CD4-positive, alpha-beta T cell treated with Interleukin-15 for 1 hour (primary cell): ENCODE measurements at regions not wholly inside any gene's neighbourhood (a gene's known extent, or its start where the extent isn't known, plus 50 kb on each side); places are given as distances from the start of the nearest gene placed in this dataset.

Experiments used
- DNase-seq: peaks from one replicate; pipeline ENCODE4 v3.0.0-alpha.2; 2020

DNA sequence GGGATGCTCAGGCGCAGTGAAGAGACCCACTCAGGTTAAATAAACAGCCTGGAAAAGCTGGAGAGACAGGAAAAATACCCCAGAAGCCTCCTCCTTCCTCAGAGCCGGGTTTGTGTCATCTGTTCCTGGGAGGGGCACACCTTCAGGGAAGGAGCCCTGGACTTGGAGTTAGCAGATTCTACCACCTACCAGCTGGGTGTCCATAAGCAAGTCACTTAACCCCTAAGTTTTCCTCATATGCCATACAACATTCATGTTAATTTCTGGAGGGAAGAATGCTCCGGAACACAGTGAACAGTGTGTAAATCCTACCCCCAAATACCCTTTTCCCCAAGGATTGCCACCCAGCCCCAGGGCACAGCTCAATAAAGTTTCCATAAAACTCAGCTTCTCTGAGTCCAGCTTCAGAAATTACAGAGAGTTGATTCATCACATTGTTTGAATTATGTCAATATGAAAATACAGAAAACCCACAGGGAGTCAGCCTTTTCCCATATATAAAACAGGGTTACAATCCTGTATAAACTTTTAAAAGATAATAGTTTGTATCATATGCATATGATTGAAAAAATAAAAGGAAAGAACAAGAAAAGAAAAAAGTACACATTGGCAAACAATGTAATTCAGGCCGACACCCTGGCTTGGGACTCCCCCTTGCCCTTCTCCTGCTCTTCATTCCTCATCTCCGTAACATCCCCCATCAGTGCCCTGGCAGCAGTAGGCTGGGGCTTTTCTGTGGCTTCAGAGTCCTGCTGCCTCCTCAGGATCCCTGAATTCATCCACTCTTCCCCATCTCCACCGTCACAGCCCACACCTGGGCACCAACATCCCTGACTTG is 291.8 kb upstream of the USP24 start:
- DNase-seq: no peak

DNA sequence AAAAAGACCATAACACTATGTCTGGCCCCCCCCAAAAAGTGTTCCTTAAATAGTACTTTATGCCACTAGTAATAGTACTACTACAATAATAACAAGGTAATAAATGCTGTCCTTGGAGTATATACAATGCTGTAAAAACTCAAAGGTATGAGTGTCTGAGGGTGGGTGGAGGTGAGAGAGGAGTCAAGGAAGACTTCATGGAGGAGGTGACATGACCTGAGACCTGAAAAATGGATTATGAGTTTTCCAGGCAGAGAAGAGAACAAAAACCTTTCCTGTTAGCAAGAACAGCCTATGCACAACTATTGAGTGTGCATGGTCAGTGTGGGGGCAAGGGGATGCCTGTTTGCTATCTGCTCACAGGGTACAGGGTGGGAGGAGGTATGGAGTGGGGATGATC is 290.2 kb upstream of the USP24 start:
- DNase-seq: no peak

GRCh38 chr1:55504306-55504731 is 289.2 kb upstream of the USP24 start:
- no peak for DNase-seq

DNA sequence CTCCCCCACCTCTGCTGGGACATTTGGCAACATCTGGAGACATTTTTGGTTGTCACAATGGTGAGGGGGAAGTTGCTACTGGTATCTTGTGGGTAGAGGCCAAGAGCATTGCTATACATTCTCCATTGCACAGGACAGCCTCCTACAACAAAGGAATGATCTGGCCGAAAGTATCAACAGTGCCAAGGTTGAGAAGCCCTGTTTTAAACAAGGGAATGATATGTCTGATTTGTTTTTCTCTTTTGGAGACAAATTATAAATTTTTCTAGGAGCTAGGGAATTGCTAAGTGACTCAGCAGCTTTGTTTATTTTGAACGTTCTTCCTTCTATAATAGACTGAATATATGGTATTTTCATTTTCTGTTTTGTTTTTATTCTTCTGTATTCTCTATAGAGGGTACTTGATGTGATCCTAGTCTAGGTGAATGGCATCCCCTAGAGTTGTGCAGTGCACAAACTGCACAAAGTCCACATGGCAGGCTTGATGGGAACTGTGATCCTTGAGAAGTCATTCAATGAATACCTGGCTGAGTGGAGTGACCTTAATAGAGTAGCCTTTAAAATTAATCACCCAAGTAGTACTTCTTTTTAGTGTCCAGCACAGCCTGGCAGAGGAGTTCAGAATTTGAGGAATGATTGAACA is 288.6 kb upstream of the USP24 start:
- DNase-seq: no peak

DNA sequence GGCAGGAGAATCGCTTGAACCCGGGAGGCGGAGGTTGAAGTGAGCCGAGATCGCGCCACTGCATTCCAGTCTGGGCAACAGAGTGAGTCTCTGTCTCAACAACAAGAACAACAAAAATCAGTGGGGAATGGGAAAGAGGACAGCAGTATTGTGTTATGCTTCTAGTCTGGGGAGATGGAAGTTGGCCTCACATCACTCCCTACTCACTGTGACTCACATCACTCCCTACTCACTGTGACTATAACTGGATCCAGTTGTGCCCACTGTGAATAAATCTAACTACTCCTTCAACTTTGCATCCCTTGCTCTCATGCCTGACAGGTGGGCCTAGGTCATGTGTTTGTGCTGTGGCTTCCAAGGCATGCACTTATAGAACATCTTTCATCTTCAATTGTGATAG is 285.4 kb upstream of the USP24 start:
- no peak for DNase-seq

DNA sequence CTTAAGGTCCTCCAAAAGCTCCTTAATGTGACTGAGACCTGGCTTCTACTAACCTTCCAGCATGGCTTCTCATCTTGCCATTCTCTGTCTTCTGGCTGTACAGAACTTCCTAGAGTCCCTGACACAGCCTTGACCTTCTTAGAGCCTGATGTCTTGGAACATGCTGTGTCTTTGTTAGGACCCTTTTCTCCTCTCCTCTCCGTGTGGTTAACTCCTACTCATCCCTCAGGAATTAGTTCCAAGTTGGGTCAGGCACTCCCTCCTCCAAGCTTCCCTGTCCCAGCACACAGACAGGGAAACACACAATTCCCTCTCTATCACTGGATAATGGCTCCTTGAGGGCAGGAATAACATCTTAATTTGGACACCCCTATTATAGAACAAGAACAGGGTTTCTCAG is 275.4 kb upstream of the USP24 start:
- DNase-seq: no peak

- DNase-seq: no peak
These were observed 269.0 kb upstream of the USP24 start for GRCh38 chr1:55484173-55484572.

DNA sequence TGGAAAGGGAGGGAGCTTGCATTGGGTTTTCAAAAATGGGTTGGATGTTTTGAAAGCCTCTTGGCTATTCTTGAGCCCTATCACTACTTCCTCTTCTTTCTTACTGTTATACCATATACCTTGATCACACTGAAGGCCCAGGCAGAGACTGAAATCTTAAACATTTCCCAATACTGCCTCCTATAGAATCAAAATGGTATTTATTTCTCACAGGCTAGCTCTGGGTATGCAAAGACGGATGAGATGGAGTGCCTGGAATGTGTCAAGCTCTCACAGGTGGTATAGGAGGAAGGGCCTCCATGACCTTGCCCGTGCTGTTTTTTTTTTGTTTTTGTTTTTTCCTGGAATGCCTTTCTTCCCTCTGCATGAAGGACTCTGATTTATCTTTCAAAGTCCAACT is 268.4 kb upstream of the USP24 start:
- DNase-seq: no peak

DNA sequence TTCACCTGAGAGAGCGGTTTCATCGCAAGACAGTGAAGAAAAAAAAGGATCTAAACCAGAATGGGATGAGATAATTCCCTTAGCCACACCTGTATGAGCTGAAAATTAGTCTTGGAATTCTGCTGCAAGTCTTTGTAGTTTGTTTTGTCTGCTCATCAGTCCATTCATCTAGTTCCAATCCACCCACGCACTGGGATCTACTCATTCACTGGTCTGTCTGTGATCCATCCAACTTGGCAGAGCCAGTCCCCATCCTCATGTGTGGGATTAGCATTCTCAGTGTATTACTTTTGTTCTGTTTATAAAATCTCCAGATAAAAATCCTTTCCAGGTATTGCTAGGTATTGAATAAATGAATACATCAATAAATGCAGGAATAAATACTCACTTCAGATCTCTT is 266.5 kb upstream of the USP24 start:
- no peak for DNase-seq

DNA sequence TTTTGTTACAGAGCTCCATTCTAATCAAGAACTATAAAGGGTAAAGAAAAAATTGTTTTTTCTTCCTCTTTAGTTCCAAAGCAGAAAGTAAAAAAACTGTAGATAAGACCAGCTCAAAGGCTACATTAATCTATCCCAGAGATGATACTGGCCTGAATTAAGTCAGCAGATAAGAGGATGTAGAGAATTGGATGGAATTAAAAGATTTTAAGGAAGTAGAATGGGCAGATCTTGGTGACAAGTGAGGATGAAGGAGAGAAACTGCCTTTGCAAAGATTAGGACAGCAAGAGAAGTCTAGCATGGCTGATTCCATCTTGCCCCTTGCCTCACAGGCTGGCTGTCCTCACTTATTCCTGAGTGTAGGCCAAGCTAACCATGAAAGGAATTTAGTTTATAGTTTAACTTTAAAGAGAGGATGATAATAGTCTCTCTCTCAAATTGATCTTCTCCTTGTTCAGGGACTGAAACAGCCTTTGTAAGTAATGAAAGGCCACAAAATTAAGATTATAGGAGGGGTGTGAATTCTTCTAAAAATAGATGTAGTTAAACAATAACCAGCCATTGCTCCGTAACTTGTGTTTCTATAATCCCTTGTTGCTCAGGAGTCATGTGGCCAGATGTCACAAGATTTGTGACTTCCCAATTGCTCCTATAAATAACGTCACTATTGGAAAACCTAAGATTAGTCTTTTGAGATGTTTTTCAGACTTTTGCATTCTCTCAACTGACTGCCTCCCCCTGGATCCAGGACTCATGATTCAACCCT is 265.0 kb upstream of the USP24 start:
- DNase-seq: no peak

GRCh38 chr1:55478742-55479141 is 263.6 kb upstream of the USP24 start:
- DNase-seq: no peak

DNA sequence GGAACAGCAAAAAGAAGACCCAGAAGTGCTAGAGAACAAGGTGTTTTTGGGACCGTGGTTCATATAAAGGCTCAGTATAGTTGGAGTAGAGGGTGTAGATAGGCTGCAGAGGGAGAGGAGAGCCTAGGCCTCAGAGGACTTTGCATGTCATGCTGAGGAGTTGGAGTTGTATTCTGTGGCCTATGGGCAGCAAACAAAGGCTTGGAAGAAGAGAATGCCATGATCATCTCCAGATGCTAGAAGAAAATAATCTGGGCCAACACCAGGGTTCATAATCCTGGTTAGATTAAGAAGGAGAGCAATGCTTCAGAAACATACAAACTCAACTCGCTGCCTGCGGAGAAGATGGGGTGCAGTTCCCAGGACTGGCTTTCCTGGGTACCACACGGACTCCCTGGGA is 262.8 kb upstream of the USP24 start:
- DNase-seq: no peak

DNA sequence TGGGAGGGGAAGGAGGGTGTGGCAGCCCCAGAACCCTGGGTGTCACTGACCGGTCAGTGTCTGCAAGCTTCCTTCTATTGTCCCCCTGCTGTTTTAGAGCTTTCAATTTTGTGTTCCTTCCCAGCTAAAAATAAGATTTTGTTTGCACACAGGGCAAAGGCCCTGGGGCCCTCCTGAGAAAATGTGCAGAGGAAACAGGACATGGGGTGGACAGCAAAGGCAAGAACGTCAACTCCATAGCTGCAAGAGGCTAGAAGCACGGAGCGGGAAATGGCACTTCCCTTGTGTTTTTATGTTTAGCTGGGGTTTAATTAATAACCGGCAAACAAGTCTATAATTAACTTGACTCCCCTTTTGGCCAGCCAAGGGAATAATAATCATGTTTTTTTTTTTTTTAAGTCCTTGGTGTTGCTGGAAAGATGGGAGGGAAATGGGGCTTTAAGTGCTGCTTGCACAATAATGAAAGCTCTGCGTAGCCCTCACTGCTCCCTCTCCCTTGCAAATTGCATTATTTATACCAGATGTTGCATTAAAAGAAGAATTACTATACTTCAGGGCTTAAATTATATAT is 261.4 kb upstream of the USP24 start:
- DNase-seq: no peak

DNA sequence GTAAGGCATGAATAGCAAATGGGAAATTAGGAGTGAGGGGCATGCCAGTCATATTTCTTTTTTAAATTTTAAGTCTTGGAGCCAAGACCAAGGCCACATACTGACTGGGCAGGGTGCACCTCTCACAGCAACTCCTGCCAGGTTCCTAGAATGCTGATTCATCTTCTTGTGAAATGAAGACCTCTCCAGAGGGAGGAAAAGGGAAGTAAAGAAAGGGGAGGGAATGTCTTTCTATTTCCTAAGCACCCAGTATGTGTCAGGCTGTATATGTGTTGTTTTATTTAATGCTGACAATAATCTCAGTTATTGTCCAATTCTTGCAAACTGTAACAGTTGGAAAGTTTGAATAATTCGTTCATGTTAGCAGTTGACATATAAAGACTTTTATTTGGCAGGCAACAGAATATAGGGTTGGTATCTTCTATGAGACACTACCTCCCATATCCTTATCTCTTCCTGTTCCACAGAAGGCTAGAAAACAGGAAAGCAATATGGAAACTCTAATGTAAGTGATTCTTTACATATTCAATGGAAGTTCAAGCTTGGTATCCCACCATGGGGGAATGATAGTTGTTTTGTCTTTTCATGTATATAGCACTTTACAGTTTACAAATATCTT is 259.1 kb upstream of the USP24 start:
- no peak for DNase-seq

GRCh38 chr1:55473661-55474060 is 258.5 kb upstream of the USP24 start:
- no peak for DNase-seq

DNA sequence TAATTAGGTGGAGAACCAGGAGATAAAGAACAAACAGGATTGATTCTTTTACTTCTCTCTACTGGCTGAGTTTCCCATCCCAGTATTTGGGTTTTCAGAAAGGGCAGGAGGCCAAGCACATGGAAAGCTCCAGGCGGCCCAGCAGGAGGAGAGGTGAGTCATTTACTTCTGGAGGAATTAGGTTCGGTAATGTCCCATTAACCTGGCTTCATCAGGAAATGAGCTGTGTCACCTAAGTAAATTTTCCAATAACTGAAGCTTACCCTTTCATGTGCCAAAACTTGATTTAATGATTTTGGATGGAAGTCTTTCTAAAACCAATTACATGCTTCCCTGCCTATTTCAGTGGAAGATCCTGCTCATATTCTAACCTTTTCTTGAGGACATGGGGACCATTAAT is 257.6 kb upstream of the USP24 start:
- no peak for DNase-seq

GRCh38 chr1:55472115-55472514 is 257.0 kb upstream of the USP24 start:
- no peak for DNase-seq

GRCh38 chr1:55468142-55468795 is 253.1 kb upstream of the USP24 start:
- no peak for DNase-seq

DNA sequence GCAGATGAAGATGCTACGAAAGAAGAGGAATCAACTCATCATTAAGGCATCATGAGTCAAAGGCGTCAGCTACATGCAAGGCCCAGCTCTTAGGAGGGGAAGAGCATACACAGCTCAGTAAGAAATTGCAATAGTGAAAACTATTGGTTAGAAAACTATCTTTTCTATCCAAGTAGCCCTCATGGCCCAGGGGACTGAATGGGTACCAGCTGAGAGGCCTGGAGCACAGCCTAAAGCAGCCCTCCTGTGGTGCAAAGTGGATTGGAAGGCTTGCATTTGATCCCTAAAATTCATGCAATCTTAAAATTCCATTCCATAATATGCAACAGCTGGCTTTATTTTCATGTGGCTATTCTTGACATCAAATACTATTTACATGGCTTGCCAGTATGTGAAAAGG is 251.8 kb upstream of the USP24 start:
- DNase-seq: no peak

DNA sequence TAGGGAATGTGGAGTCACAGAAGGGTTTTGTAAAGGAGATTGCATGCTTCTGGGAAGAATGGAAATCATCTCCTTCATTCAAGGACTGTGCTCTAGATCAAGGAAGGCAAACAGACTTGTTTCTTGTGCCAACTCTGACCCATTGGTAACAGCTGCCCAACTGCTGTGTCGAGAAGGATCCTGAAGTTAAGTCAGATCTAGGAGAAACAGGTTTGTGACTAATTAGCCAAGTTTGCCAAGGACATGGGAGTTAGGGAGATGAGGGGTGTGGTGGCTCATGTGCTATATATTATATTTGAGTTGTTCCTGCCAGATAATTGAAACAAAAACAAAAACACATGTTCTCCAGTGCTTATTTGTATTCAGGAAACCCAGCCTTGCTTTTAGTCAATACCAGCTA is 251.2 kb upstream of the USP24 start:
- no peak for DNase-seq

- DNase-seq: no peak
These were observed 249.4 kb upstream of the USP24 start for GRCh38 chr1:55464550-55464949.

- no peak for DNase-seq
These were observed 248.8 kb upstream of the USP24 start for GRCh38 chr1:55463814-55464475.
